DND-41 (cell line): ENCODE measurements at regions not wholly inside any gene's neighbourhood (a gene's known extent, or its start where the extent isn't known, plus 50 kb on each side); places are given as distances from the start of the nearest gene placed in this dataset.

Source experiments
- ATAC-seq: fragments of 200-7000 bp; cut with Tn5 transposase; 3 replicates; pipeline ENCODE4 v1.9.1; 2021; ENCODE audit warnings: low read depth; ENCODE audit not compliant: insufficient read depth
- DNase-seq: peaks from one replicate; pipeline ENCODE4 v3.0.0-alpha.2; 2020
- H2AFZ ChIP-seq: 2 replicates; pipeline ENCODE4 v1.6.0; 2012; ENCODE audit warnings: low read depth, low read length
- H3K27ac ChIP-seq: 2 replicates; pipeline ENCODE4 v1.5.1; 2012; ENCODE audit warnings: low read length, inconsistent platforms
- H3K27me3 ChIP-seq: fragments of 200-600 bp; sonication (generic); 2 replicates; pipeline ENCODE4 v1.6.0; 2012; ENCODE audit warnings: low read length, mild to moderate bottlenecking, inconsistent platforms; ENCODE audit not compliant: insufficient read depth, poor library complexity
- H3K36me3 ChIP-seq: 2 replicates; pipeline ENCODE4 v1.5.1; 2012; ENCODE audit warnings: low read length, inconsistent platforms; ENCODE audit not compliant: insufficient read depth
- H3K4me1 ChIP-seq: 2 replicates; pipeline ENCODE4 v1.5.1; 2012; ENCODE audit warnings: mild to moderate bottlenecking, low read length; ENCODE audit not compliant: insufficient read depth
- H3K4me2 ChIP-seq: 2 replicates; pipeline ENCODE4 v1.6.0; 2012; ENCODE audit warnings: mild to moderate bottlenecking, moderate library complexity, low read length, inconsistent platforms; ENCODE audit not compliant: insufficient read depth
- H3K4me3 ChIP-seq, 2 experiments: fragments of 200-600 bp in 1 of 2; shearing (Covaris generic) in 1 of 2; 2 replicates each; pipeline ENCODE4 v1.5.1; 2012 to 2016; ENCODE audit warnings: inconsistent platforms in 2 of 2, low read length in 2 of 2, mild to moderate bottlenecking in 2 of 2, low read depth in 1 of 2, moderate library complexity in 1 of 2
- H3K79me2 ChIP-seq: 2 replicates; pipeline ENCODE4 v1.6.0; 2012; ENCODE audit warnings: low read length, inconsistent platforms; ENCODE audit not compliant: insufficient read depth
- H3K9ac ChIP-seq: 2 replicates; pipeline ENCODE4 v1.6.0; 2012; ENCODE audit warnings: low read depth, mild to moderate bottlenecking, inconsistent platforms, low read length, moderate library complexity
- H3K9me3 ChIP-seq: 2 replicates; pipeline ENCODE4 v1.5.1; 2012; ENCODE audit warnings: low read length, moderate library complexity, mild to moderate bottlenecking, inconsistent platforms; ENCODE audit not compliant: insufficient read depth, severe bottlenecking
- H4K20me1 ChIP-seq: 2 replicates; pipeline ENCODE4 v1.6.0; 2012; ENCODE audit warnings: low read length; ENCODE audit not compliant: insufficient read depth
- EZH2 ChIP-seq: IDR thresholded peaks from 3 replicates; pipeline ENCODE4 v1.6.1; 2012; ENCODE audit warnings: borderline replicate concordance, low read depth, mild to moderate bottlenecking, moderate library complexity, low read length, inconsistent platforms; ENCODE audit not compliant: severe bottlenecking
- TF ChIP-seq, protein P1 (sequence below): IDR thresholded peaks from 2 replicates; pipeline ENCODE4 v1.5.1; 2012; ENCODE audit warnings: borderline replicate concordance, low read length, moderate library complexity, mild to moderate bottlenecking; ENCODE audit not compliant: poor library complexity, severe bottlenecking; ENCODE audit errors: extremely low read depth

GRCh38 chr5:133681896-133682295 is 69.6 kb upstream of the FSTL4 start:
- Histone ChIP-seq H3K9me3 (no peaks in the 10 kb centered on the region), H3K4me2 (no peak overlapping the region), H3K4me3 (no peak overlapping the region), H3K79me2 (no peaks in the 10 kb centered on the region), H2AFZ (no peak overlapping the region), H4K20me1 (0 out of 2 replicates have a peak, but pooled peaks cover 6% of the 10 kb centered on the region), H3K4me1 (no peaks in the 10 kb centered on the region), H3K9ac (no peak overlapping the region), H3K27ac (no peak overlapping the region), H3K36me3 (no peaks in the 10 kb centered on the region), H3K27me3 (peaks cover 24% of the 10 kb centered on the region)
- TF ChIP-seq, protein P1, sequence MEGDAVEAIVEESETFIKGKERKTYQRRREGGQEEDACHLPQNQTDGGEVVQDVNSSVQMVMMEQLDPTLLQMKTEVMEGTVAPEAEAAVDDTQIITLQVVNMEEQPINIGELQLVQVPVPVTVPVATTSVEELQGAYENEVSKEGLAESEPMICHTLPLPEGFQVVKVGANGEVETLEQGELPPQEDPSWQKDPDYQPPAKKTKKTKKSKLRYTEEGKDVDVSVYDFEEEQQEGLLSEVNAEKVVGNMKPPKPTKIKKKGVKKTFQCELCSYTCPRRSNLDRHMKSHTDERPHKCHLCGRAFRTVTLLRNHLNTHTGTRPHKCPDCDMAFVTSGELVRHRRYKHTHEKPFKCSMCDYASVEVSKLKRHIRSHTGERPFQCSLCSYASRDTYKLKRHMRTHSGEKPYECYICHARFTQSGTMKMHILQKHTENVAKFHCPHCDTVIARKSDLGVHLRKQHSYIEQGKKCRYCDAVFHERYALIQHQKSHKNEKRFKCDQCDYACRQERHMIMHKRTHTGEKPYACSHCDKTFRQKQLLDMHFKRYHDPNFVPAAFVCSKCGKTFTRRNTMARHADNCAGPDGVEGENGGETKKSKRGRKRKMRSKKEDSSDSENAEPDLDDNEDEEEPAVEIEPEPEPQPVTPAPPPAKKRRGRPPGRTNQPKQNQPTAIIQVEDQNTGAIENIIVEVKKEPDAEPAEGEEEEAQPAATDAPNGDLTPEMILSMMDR = no peak
- TF ChIP-seq EZH2 = no peak
- peak; percentile 74 for ATAC-seq
- DNase-seq = peak; percentile 26

- no peak for TF ChIP-seq EZH2
- TF ChIP-seq, protein P1 = no peak
- Histone ChIP-seq H3K4me1 (no peaks in the 10 kb centered on the region), H4K20me1 (0 out of 2 replicates have a peak, but pooled peaks cover 4% of the 10 kb centered on the region), H3K79me2 (no peaks in the 10 kb centered on the region), H3K9ac (no peak overlapping the region), H3K36me3 (no peaks in the 10 kb centered on the region), H3K27ac (no peak overlapping the region), H3K9me3 (no peaks in the 10 kb centered on the region), H2AFZ (no peak overlapping the region), H3K27me3 (peaks cover 24% of the 10 kb centered on the region), H3K4me2 (no peak overlapping the region), H3K4me3 (no peak overlapping the region)
- ATAC-seq = no peak
- DNase-seq = no peak
These were observed 68.7 kb upstream of the FSTL4 start for GRCh38 chr5:133680830-133681565.

GRCh38 chr5:133679534-133679933 is 67.2 kb upstream of the FSTL4 start:
- no peaks in the 10 kb centered on the region for H3K36me3 ChIP-seq
- H3K27ac ChIP-seq = no peak overlapping the region
- TF ChIP-seq EZH2 = no peak
- TF ChIP-seq, protein P1 = no peak
- H3K27me3 ChIP-seq = peaks cover 34% of the 10 kb centered on the region
- H2AFZ ChIP-seq = no peak overlapping the region
- no peak for DNase-seq
- H3K4me1 ChIP-seq = no peaks in the 10 kb centered on the region
- H3K4me3 ChIP-seq = no peak overlapping the region
- H3K9me3 ChIP-seq = no peaks in the 10 kb centered on the region
- 0 out of 2 replicates have a peak, but pooled peaks cover 4% of the 10 kb centered on the region for H4K20me1 ChIP-seq
- ATAC-seq = no peak
- no peak overlapping the region for H3K4me2 ChIP-seq
- no peak overlapping the region for H3K9ac ChIP-seq
- H3K79me2 ChIP-seq = no peaks in the 10 kb centered on the region
